T follicular helper cell (primary cell): ENCODE measurements at regions not wholly inside any gene's neighbourhood (a gene's known extent, or its start where the extent isn't known, plus 50 kb on each side); places are given as distances from the start of the nearest gene placed in this dataset.
"Not testable (repeated sequence)": the region's sequence is repeated elsewhere in the genome, so short reads cannot be mapped to it uniquely, and the experiment has no call there.

Experiments used
- DNase-seq: peaks from one replicate; pipeline ENCODE4 v3.0.0-alpha.2; 2020; ENCODE audit warnings: low read depth

GRCh38 chr7:98774884-98775283, 94.9 kb downstream of the TMEM130 start:
- no peak for DNase-seq

DNA sequence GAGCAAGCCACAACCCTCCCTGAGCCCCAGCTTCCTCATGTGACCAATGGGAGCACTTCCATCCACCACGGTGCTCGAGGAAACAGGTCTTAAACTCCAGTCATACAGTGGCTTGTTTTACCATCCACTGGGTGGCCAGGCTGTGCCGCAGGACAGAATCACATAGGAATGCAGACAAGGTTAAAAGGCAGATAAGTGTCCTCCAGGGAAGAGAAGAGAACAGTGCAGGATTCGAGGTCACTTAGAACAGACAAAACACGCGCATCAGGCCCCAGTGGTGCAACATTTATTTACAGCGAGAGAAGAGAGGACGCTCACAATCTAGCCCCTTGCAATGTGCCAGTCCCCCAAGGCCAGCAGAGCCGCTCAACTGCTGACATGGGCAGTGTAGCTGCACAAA, 92.8 kb downstream of the TMEM130 start:
- no peak for DNase-seq

GRCh38 chr7:98778421-98778820, 91.4 kb downstream of the TMEM130 start:
- no peak for DNase-seq

GRCh38 chr7:98779800-98780587, 89.8 kb downstream of the TMEM130 start:
- no peak for DNase-seq

- no peak for DNase-seq
Measured at GRCh38 chr7:98784216-98784785, 85.5 kb downstream of the TMEM130 start.

GRCh38 chr7:98785929-98786571, 83.8 kb downstream of the TMEM130 start:
- DNase-seq, result no peak

GRCh38 chr7:98788966-98789365, 80.8 kb downstream of the TMEM130 start:
- DNase-seq, result no peak

- DNase-seq, result not testable (repeated sequence)
Measured at GRCh38 chr7:98794453-98794852, 75.4 kb downstream of the TMEM130 start.

DNA sequence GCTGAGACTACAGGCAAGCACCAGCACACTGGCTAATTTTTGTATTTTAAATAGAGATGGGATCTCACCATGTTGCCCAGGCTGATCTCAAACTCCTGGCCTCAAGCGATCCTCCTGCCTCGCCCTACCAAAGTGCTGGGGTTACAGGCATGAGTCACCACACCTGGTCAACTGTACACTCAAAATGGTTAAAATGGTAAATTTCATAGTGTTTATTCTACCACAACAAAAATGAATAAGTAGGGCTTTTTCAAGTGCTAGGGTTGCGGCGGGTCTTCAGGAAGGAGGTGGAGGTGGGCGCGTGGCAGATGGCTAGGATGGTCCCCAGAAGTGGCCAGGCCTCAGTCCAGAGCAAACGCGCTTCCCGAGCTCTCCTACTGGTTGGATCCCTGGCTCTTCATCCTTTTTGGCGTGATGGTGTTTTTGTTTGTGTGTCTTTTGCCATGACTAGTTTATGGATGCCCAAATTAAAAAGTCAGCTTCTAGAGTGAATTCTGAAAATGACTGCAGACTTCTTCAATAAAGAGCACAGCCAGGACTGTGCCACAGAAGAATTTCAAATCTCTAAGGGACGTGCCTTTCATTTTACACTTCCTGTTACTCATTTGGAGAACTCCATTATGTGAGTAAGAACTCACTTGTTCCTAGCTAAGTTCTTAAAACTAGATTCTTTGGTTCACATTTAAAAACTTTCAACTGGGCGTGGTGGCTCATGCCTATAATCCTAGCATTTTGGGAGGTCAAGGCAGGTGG, 73.9 kb downstream of the TMEM130 start:
- no peak for DNase-seq
